ENCODE measurements at regions not wholly inside any gene's neighbourhood (a gene's known extent, or its start where the extent isn't known, plus 50 kb on each side); places are given as distances from the start of the nearest gene placed in this dataset.

DNA sequence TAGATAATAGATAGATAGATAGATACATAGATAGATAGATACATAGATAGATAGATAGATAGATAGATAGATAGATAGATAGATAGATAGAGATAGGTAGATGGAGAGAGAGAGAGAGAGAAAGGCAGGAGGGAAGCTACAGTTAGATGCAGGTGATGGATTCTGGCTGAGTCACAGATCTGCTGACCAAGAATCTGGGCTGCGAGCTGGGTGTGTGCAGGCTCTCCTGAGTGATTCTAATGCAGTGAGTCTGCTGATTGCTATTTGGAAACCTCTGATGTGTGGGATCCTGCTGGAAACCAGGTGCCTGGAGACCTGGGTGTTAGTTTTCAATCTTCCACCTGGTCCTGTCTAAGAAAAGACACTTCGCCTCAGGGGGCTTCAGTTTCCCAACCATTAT is 1441.8 kb downstream of the TBC1D22A start:
- Histone ChIP-seq H3K4me1 (ENCODE audit: control insufficient read depth, insufficient read depth, low read length, poor library complexity, severe bottlenecking) (no peaks in the 10 kb centered on the region), H3K27me3 (replicated peaks; ENCODE audit: control insufficient read depth, insufficient read depth, low read length, poor library complexity, severe bottlenecking) (no peaks in the 10 kb centered on the region), H3K36me3 (ENCODE audit: control insufficient read depth, insufficient read depth, low read length) (no peaks in the 10 kb centered on the region), H3K4me3 (ENCODE audit: insufficient read depth, low read depth, low read length, poor library complexity, severe bottlenecking) (no peak overlapping the region), H3K9me3 (ENCODE audit: control insufficient read depth, low read length) (no peaks in the 10 kb centered on the region), H3K27ac (ENCODE audit: insufficient read depth, low read length, poor library complexity, severe bottlenecking) (no peak overlapping the region)
- DNase-seq: no peak

DNA sequence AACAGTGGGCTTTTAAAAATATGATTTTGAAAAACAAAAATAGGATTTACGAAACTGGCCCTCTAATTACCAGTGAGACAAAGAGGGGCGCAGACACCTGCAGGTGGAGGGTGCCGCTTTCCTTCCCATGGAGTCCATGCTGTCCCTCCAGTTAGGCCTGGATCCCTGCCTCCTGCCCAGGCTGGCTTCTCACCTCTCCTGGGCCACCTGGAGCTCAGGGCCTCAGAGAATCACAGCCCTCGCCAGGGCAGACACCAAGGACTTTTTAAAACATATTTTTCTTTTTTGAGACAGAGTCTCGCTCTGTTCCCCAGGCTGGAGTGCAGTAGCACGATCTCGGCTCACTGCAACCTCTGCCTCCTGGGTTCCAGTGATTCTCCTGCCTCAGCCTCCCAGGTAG is 1437.2 kb downstream of the TBC1D22A start:
- Histone ChIP-seq H3K36me3 (ENCODE audit: control insufficient read depth, insufficient read depth, low read length) (no peaks in the 10 kb centered on the region), H3K27me3 (replicated peaks; ENCODE audit: control insufficient read depth, insufficient read depth, low read length, poor library complexity, severe bottlenecking) (no peaks in the 10 kb centered on the region), H3K9me3 (ENCODE audit: control insufficient read depth, low read length) (no peaks in the 10 kb centered on the region), H3K27ac (ENCODE audit: insufficient read depth, low read length, poor library complexity, severe bottlenecking) (no peak overlapping the region), H3K4me1 (ENCODE audit: control insufficient read depth, insufficient read depth, low read length, poor library complexity, severe bottlenecking) (no peaks in the 10 kb centered on the region), H3K4me3 (ENCODE audit: insufficient read depth, low read depth, low read length, poor library complexity, severe bottlenecking) (no peak overlapping the region)
- no peak for DNase-seq

DNA sequence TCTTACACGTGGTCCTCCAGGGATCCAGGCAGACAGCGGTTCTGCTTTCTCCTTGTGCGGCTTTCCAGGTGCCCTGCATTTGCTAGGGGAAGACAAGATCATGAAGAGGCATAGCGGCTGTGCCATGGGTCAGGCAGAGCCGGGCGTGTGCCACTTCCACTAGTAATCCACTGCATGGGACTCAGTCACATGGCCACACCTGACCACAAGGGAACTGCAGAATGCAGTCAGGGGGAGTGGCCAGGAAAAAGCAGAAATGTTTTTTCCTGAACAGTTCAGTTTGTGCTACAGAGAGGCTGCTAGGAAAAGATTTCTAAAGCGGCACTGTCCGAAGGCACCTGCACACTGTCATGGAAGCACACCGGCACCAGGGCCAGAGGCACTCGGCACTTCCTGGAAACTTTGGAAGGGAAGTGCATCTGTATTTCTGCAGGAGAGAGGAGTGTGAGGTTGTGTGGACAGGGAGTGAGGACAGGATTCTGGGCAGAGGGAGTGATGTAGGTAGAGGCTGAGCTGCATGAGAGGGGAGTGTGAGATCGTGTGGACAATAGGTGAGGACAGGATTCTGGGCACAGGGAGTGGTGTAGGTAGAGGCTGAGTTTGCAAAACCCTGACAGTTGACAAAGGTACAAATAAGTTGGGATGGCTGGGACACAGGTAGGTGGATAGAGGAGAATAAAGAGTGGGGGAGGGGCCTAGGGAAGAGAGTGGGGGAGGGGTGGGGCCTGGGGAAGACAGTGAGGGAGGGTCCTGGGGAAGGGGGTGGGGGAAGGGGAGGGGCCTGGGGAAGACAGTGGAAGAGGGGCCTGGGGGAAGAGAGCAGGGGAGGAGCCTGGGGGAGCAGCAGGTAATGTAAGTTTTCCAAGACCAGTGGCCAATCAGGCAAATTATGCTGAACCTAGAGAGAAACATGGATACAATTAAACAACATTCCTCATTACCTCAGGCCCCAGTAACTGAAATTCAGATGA is 1436.3 kb downstream of the TBC1D22A start:
- Histone ChIP-seq H3K27ac (ENCODE audit: insufficient read depth, low read length, poor library complexity, severe bottlenecking) (no peak overlapping the region), H3K9me3 (ENCODE audit: control insufficient read depth, low read length) (no peaks in the 10 kb centered on the region), H3K27me3 (replicated peaks; ENCODE audit: control insufficient read depth, insufficient read depth, low read length, poor library complexity, severe bottlenecking) (no peaks in the 10 kb centered on the region), H3K36me3 (ENCODE audit: control insufficient read depth, insufficient read depth, low read length) (no peaks in the 10 kb centered on the region), H3K4me1 (ENCODE audit: control insufficient read depth, insufficient read depth, low read length, poor library complexity, severe bottlenecking) (no peaks in the 10 kb centered on the region), H3K4me3 (ENCODE audit: insufficient read depth, low read depth, low read length, poor library complexity, severe bottlenecking) (no peak overlapping the region)
- no peak for DNase-seq

DNA sequence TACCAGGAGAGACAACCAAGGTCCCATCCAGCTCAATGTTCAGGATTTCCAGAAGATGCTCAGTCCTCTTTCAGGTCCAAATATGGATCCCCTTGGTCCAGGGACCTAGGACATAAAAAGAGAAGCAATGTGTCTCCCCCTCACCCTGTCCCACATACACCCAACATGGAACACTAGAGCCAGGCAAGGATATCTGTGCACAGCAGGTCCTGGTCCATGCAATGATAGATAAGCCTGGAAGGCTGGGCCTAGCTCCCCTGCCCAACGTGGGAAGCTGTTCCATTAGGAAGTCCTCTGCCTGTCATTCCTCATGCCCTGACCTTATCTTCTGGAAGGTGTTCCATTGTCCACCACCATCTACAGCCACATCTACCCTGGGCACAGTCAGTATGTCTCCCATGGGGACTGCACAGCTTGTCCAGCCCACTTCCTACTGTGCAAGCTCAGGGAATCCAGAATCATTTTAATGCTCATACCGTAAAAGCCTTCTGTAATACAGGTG is 1434.8 kb downstream of the TBC1D22A start:
- Histone ChIP-seq H3K4me1 (ENCODE audit: control insufficient read depth, insufficient read depth, low read length, poor library complexity, severe bottlenecking) (no peaks in the 10 kb centered on the region), H3K4me3 (ENCODE audit: insufficient read depth, low read depth, low read length, poor library complexity, severe bottlenecking) (no peak overlapping the region), H3K9me3 (ENCODE audit: control insufficient read depth, low read length) (no peaks in the 10 kb centered on the region), H3K27ac (ENCODE audit: insufficient read depth, low read length, poor library complexity, severe bottlenecking) (no peak overlapping the region), H3K27me3 (replicated peaks; ENCODE audit: control insufficient read depth, insufficient read depth, low read length, poor library complexity, severe bottlenecking) (no peaks in the 10 kb centered on the region), H3K36me3 (ENCODE audit: control insufficient read depth, insufficient read depth, low read length) (no peaks in the 10 kb centered on the region)
- DNase-seq: no peak

DNA sequence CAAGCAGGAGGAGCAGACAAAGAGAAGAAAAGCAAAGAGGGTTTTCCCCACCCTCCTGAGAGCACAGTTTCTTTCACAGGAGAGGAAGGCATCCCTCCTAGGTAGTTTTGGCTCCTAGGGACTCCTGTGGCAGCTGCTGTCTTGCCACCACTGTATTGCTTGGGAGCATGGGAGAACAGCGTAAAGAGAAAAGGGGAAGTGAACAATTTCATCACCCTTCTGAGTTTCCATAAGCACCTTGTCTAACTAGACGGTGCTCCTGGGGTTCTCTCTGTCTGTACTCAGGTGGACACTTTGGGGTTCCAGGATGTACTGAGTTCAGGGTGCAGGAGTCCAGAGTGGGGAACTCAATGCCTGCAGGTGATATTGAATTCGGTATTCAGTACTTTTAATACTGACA is 1430.5 kb downstream of the TBC1D22A start:
- Histone ChIP-seq H3K9me3 (ENCODE audit: control insufficient read depth, low read length) (no peaks in the 10 kb centered on the region), H3K4me1 (ENCODE audit: control insufficient read depth, insufficient read depth, low read length, poor library complexity, severe bottlenecking) (no peaks in the 10 kb centered on the region), H3K27me3 (replicated peaks; ENCODE audit: control insufficient read depth, insufficient read depth, low read length, poor library complexity, severe bottlenecking) (no peaks in the 10 kb centered on the region), H3K4me3 (ENCODE audit: insufficient read depth, low read depth, low read length, poor library complexity, severe bottlenecking) (no peak overlapping the region), H3K36me3 (ENCODE audit: control insufficient read depth, insufficient read depth, low read length) (no peaks in the 10 kb centered on the region), H3K27ac (ENCODE audit: insufficient read depth, low read length, poor library complexity, severe bottlenecking) (no peak overlapping the region)
- no peak for DNase-seq

DNA sequence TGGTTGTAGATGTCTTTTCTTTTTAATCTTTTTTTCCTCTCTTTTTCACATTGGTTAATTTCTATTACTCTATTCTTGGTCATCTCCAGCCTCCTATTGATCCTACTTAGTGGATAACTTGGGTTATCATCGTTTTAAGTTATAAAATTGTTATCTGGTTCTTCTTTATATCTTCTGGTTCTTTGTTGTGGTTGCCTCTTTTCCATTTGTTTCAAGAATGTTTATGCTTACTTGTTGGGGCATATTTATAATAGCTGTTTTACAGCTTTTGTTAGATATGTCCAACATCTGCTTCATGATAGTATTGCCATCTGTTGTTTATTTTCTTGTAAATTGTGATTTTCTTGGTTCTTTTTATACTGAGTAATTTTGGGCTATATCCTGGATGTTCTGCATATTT is 1429.6 kb downstream of the TBC1D22A start:
- Histone ChIP-seq H3K4me3 (ENCODE audit: insufficient read depth, low read depth, low read length, poor library complexity, severe bottlenecking) (no peak overlapping the region), H3K4me1 (ENCODE audit: control insufficient read depth, insufficient read depth, low read length, poor library complexity, severe bottlenecking) (no peaks in the 10 kb centered on the region), H3K9me3 (ENCODE audit: control insufficient read depth, low read length) (no peaks in the 10 kb centered on the region), H3K27ac (ENCODE audit: insufficient read depth, low read length, poor library complexity, severe bottlenecking) (no peak overlapping the region), H3K27me3 (replicated peaks; ENCODE audit: control insufficient read depth, insufficient read depth, low read length, poor library complexity, severe bottlenecking) (no peaks in the 10 kb centered on the region), H3K36me3 (ENCODE audit: control insufficient read depth, insufficient read depth, low read length) (no peaks in the 10 kb centered on the region)
- DNase-seq: no peak

DNA sequence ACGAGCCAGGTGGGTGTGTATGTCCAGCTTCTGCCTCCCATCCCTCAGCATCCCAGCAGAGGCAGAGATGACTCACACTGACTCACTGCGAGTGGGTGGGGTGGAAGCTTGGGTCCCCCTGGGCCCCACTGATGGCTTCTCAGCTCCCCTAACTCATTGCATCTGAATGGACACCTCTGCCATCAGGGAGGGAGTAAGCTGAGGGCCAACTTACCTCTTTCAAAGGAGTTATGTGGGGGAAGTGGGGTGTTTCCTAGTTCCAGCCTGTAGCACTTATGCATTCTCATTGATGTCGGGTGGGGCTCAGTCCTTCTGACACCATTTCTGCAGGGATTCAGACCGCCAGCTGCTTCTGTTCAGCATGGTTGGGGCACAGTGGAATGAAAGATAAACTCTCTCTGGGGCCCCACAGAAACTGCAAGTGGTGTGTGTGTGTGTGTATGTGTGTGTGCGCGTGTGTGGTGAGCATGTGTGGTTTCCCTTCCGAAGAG is 1425.8 kb downstream of the TBC1D22A start:
- Histone ChIP-seq H3K36me3 (ENCODE audit: control insufficient read depth, insufficient read depth, low read length) (no peaks in the 10 kb centered on the region), H3K27me3 (replicated peaks; ENCODE audit: control insufficient read depth, insufficient read depth, low read length, poor library complexity, severe bottlenecking) (no peaks in the 10 kb centered on the region), H3K27ac (ENCODE audit: insufficient read depth, low read length, poor library complexity, severe bottlenecking) (no peak overlapping the region), H3K4me3 (ENCODE audit: insufficient read depth, low read depth, low read length, poor library complexity, severe bottlenecking) (no peak overlapping the region), H3K4me1 (ENCODE audit: control insufficient read depth, insufficient read depth, low read length, poor library complexity, severe bottlenecking) (no peaks in the 10 kb centered on the region), H3K9me3 (ENCODE audit: control insufficient read depth, low read length) (no peaks in the 10 kb centered on the region)
- DNase-seq: no peak

DNA sequence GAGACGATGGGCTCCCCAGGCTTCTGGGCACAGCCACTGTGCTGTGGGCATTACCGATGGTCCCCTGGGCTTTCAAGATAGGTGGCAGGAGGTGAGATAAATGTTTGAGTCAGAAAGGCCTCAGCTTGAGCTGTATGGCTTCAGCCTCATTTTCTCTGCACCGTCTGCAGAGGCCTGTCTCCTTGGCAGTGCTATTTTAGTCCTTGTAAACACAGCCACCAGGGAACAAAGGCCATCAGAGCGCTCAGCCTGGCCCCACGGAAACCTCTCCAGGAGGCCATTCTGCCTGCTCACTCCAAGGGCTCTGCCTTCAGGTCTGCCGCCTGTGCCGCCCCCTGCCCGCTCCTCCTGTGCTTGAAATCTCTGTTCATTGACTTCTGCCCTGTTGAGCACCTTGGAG is 1424.9 kb downstream of the TBC1D22A start:
- H3K4me3 ChIP-seq (ENCODE audit: insufficient read depth, low read depth, low read length, poor library complexity, severe bottlenecking): no peak overlapping the region
- no peaks in the 10 kb centered on the region for H3K36me3 ChIP-seq (ENCODE audit: control insufficient read depth, insufficient read depth, low read length)
- H3K9me3 ChIP-seq (ENCODE audit: control insufficient read depth, low read length): no peaks in the 10 kb centered on the region
- no peak overlapping the region for H3K27ac ChIP-seq (ENCODE audit: insufficient read depth, low read length, poor library complexity, severe bottlenecking)
- no peaks in the 10 kb centered on the region for H3K4me1 ChIP-seq (ENCODE audit: control insufficient read depth, insufficient read depth, low read length, poor library complexity, severe bottlenecking)
- no peak for DNase-seq
- no peaks in the 10 kb centered on the region for H3K27me3 ChIP-seq (replicated peaks; ENCODE audit: control insufficient read depth, insufficient read depth, low read length, poor library complexity, severe bottlenecking)

DNA sequence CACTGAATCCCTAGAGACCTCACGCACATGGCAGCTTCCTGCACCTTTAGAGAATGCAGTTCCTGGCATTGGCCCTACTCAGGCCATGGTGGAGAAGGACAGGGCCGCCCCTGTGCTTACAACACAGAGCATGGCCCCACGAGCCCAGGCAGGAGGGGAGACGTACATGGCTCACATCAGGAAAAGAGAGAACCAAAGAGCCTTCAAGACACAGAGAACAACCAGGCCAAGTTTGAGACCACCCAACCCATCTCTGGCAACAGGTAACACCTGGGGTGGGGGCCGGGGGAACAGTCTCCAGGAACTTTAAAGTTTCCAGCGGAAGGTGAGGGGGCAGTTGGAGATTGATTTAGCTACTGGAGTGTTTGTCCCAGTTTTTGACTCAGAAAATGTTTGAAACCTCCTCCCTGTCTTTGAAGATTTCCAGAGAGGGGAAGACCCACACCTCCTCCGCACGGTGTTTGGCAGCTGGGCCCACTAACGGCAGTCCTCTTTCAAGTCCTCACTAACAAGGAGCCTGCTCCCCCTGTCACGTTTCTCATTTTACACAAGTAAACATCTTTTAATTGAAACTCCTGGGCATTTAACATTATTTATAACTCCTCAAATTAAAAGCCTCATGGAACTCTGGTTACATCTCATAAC is 1423.8 kb downstream of the TBC1D22A start:
- Histone ChIP-seq H3K27me3 (replicated peaks; ENCODE audit: control insufficient read depth, insufficient read depth, low read length, poor library complexity, severe bottlenecking) (no peaks in the 10 kb centered on the region), H3K36me3 (ENCODE audit: control insufficient read depth, insufficient read depth, low read length) (no peaks in the 10 kb centered on the region), H3K4me1 (ENCODE audit: control insufficient read depth, insufficient read depth, low read length, poor library complexity, severe bottlenecking) (no peaks in the 10 kb centered on the region), H3K9me3 (ENCODE audit: control insufficient read depth, low read length) (no peaks in the 10 kb centered on the region), H3K4me3 (ENCODE audit: insufficient read depth, low read depth, low read length, poor library complexity, severe bottlenecking) (no peak overlapping the region), H3K27ac (ENCODE audit: insufficient read depth, low read length, poor library complexity, severe bottlenecking) (no peak overlapping the region)
- no peak for DNase-seq
